ENCODE measurements at regions not wholly inside any gene's neighbourhood (a gene's known extent, or its start where the extent isn't known, plus 50 kb on each side); places are given as distances from the start of the nearest gene placed in this dataset.
"Not testable (repeated sequence)": the region's sequence is repeated elsewhere in the genome, so short reads cannot be mapped to it uniquely, and the experiment has no call there.

GRCh38 chr13:87336346-87336889 is 334.8 kb upstream of the SLITRK5 start:
- not testable (repeated sequence) for DNase-seq (ENCODE audit: low read depth in 2 of 2)

GRCh38 chr13:87344176-87344575 is 327.0 kb upstream of the SLITRK5 start:
- no peak for DNase-seq (ENCODE audit: low read depth in 2 of 2)

GRCh38 chr13:87355451-87355850 is 315.7 kb upstream of the SLITRK5 start:
- no peak for DNase-seq (ENCODE audit: low read depth in 2 of 2)

- no peak for DNase-seq (ENCODE audit: low read depth in 2 of 2)
Observed at GRCh38 chr13:87356314-87356713, 314.9 kb upstream of the SLITRK5 start.

- no peak for DNase-seq (ENCODE audit: low read depth in 2 of 2)
Observed at GRCh38 chr13:87358319-87358718, 312.9 kb upstream of the SLITRK5 start.

GRCh38 chr13:87361216-87361615 is 310.0 kb upstream of the SLITRK5 start:
- DNase-seq (ENCODE audit: low read depth in 2 of 2) = no peak

- DNase-seq (ENCODE audit: low read depth in 2 of 2) = no peak
Observed at GRCh38 chr13:87368639-87369038, 302.5 kb upstream of the SLITRK5 start.

GRCh38 chr13:87376081-87376480 is 295.1 kb upstream of the SLITRK5 start:
- DNase-seq (ENCODE audit: low read depth in 2 of 2) = no peak

GRCh38 chr13:87384099-87384498 is 287.1 kb upstream of the SLITRK5 start:
- no peak for DNase-seq (ENCODE audit: low read depth in 2 of 2)

- DNase-seq (ENCODE audit: low read depth in 2 of 2) = no peak
Observed at GRCh38 chr13:87393358-87393757, 277.8 kb upstream of the SLITRK5 start.

GRCh38 chr13:87398047-87398446 is 273.1 kb upstream of the SLITRK5 start:
- DNase-seq (ENCODE audit: low read depth in 2 of 2) = no peak

GRCh38 chr13:87403748-87404432 is 267.3 kb upstream of the SLITRK5 start:
- DNase-seq (ENCODE audit: low read depth in 2 of 2) = no peak

GRCh38 chr13:87426742-87427141 is 244.4 kb upstream of the SLITRK5 start:
- DNase-seq (ENCODE audit: low read depth in 2 of 2) = no peak

GRCh38 chr13:87444135-87444534 is 227.0 kb upstream of the SLITRK5 start:
- no peak for DNase-seq (ENCODE audit: low read depth in 2 of 2)

GRCh38 chr13:87452281-87452680 is 218.9 kb upstream of the SLITRK5 start:
- no peak for DNase-seq (ENCODE audit: low read depth in 2 of 2)

- no peak for DNase-seq (ENCODE audit: low read depth in 2 of 2)
Observed at GRCh38 chr13:87453244-87453643, 217.9 kb upstream of the SLITRK5 start.

GRCh38 chr13:87459419-87459818 is 211.8 kb upstream of the SLITRK5 start:
- DNase-seq (ENCODE audit: low read depth in 2 of 2) = no peak

GRCh38 chr13:87497426-87497825 is 173.7 kb upstream of the SLITRK5 start:
- no peak for DNase-seq (ENCODE audit: low read depth in 2 of 2)

GRCh38 chr13:87498681-87499080 is 172.5 kb upstream of the SLITRK5 start:
- DNase-seq (ENCODE audit: low read depth in 2 of 2) = no peak

- DNase-seq (ENCODE audit: low read depth in 2 of 2) = no peak
Observed at GRCh38 chr13:87524775-87525174, 146.4 kb upstream of the SLITRK5 start.

GRCh38 chr13:87533776-87534175 is 137.4 kb upstream of the SLITRK5 start:
- DNase-seq (ENCODE audit: low read depth in 2 of 2) = no peak

- no peak for DNase-seq (ENCODE audit: low read depth in 2 of 2)
Observed at GRCh38 chr13:87535911-87536310, 135.3 kb upstream of the SLITRK5 start.

GRCh38 chr13:87536499-87536898 is 134.7 kb upstream of the SLITRK5 start:
- no peak for DNase-seq (ENCODE audit: low read depth in 2 of 2)

- no peak for DNase-seq (ENCODE audit: low read depth in 2 of 2)
Observed at GRCh38 chr13:87536899-87537298, 134.3 kb upstream of the SLITRK5 start.

Data from stimulated activated CD8-positive, alpha-beta memory T cell treated with anti-CD3 and anti-CD28 coated beads, Interleukin-2, amount 100 ng/mL, for 48 hours (primary cell).